SK-N-SH (cell line): ENCODE measurements at regions not wholly inside any gene's neighbourhood (a gene's known extent, or its start where the extent isn't known, plus 50 kb on each side); places are given as distances from the start of the nearest gene placed in this dataset.

Experiments
- CTCF ChIA-PET: fragments of 300-600, 350-600 bp; formaldehyde crosslinking; extraction: SDS; loops from one replicate; lab custom pipeline; 2021; lab: Yijun Ruan, JAX
- POLR2A ChIA-PET: fragments of 350-600 bp; sonication (Branson Sonifier 250); formaldehyde crosslinking; extraction: SDS; loops from one replicate; lab custom pipeline; 2020; ENCODE audit warnings: antibody characterized with exemption, inconsistent platforms; lab: Yijun Ruan, JAX
- DNase-seq: peaks from one replicate; pipeline ENCODE4 v3.0.0; 2012
- H2AFZ ChIP-seq: fragments of 200-600 bp; sonication (generic); 2 replicates; pipeline ENCODE4 v1.8.1; 2016; ENCODE audit warnings: antibody characterized with exemption, mild to moderate bottlenecking, low read depth
- H3F3A ChIP-seq: fragments of 200-600 bp; sonication (generic); replicated peaks from 2 replicates; pipeline ENCODE3; 2016; ENCODE audit warnings: antibody characterized with exemption, mild to moderate bottlenecking; ENCODE audit not compliant: insufficient read depth
- H3K27ac ChIP-seq, 2 experiments: fragments of 200-500 bp in 1 of 2; fragments of 200-600 bp in 1 of 2; sonication (Bioruptor generic) in 1 of 2; sonication (generic), shearing (Covaris generic) in 1 of 2; 2 replicates each; pipeline versions ENCODE4 v1.5.1 to v1.6.1; 2014 to 2016; ENCODE audit warnings: low read depth in 2 of 2, inconsistent platforms in 1 of 2, low read length in 1 of 2, mild to moderate bottlenecking in 1 of 2, mixed read lengths in 1 of 2
- H3K27me3 ChIP-seq: fragments of 200-600 bp; sonication (generic), shearing (Covaris generic); 2 replicates; pipeline ENCODE4 v1.6.1; 2016; ENCODE audit warnings: mixed run types; ENCODE audit not compliant: insufficient read depth
- H3K36me3 ChIP-seq, 2 experiments: fragments of 200-500 bp in 1 of 2; fragments of 200-600 bp in 1 of 2; sonication (Bioruptor generic) in 1 of 2; sonication (generic) in 1 of 2; replicated peaks in 1 of 2; 2 replicates each; pipeline versions ENCODE3 to v1.5.1; 2014 to 2016; ENCODE audit warnings: low read length in 1 of 2, mild to moderate bottlenecking in 1 of 2; ENCODE audit not compliant: insufficient read depth in 2 of 2, control insufficient read depth in 1 of 2
- H3K4me1 ChIP-seq, 2 experiments: fragments of 200-500 bp in 1 of 2; fragments of 200-600 bp in 1 of 2; sonication (Bioruptor generic) in 1 of 2; sonication (generic), shearing (Covaris generic) in 1 of 2; 2 replicates each; pipeline versions ENCODE4 v1.5.1 to v1.6.1; 2014 to 2016; ENCODE audit warnings: low read depth in 1 of 2, low read length in 1 of 2, mixed run types in 1 of 2; ENCODE audit not compliant: insufficient read depth in 2 of 2, control insufficient read depth in 1 of 2
- H3K4me2 ChIP-seq: fragments of 200-600 bp; sonication (generic), shearing (Covaris generic); 2 replicates; pipeline ENCODE4 v1.6.1; 2017; ENCODE audit warnings: mixed run types
- H3K4me3 ChIP-seq, 2 experiments: fragments of 200-500 bp in 1 of 2; fragments of 200-600 bp in 1 of 2; sonication (Bioruptor generic) in 1 of 2; sonication (generic), shearing (Covaris generic) in 1 of 2; 2 replicates each; pipeline versions ENCODE4 v1.5.1 to v1.8.1; 2014 to 2016; ENCODE audit warnings: low read depth in 2 of 2, inconsistent platforms in 1 of 2, low read length in 1 of 2, mild to moderate bottlenecking in 1 of 2, mixed read lengths in 1 of 2, moderate library complexity in 1 of 2
- H3K79me2 ChIP-seq: fragments of 200-600 bp; sonication (generic); 2 replicates; pipeline ENCODE4 v1.8.1; 2017; ENCODE audit warnings: mild to moderate bottlenecking; ENCODE audit not compliant: insufficient read depth
- H3K9ac ChIP-seq: fragments of 200-600 bp; sonication (generic); 2 replicates; pipeline ENCODE4 v1.6.1; 2017; ENCODE audit warnings: mixed run types
- H3K9me2 ChIP-seq: fragments of 200-600 bp; sonication (generic); 2 replicates; pipeline ENCODE4 v1.6.1; 2017; ENCODE audit warnings: mixed run types
- H3K9me3 ChIP-seq: fragments of 200-600 bp; sonication (generic); 2 replicates; pipeline ENCODE4 v1.6.1; 2017; ENCODE audit warnings: mixed run types, mild to moderate bottlenecking, moderate library complexity
- H4K20me1 ChIP-seq: fragments of 200-600 bp; sonication (generic); 2 replicates; pipeline ENCODE4 v1.6.1; 2017; ENCODE audit warnings: mild to moderate bottlenecking, mixed run types; ENCODE audit not compliant: insufficient read depth
- CHD2 ChIP-seq: fragments of 150-350 bp; IDR thresholded peaks from 2 replicates; pipeline ENCODE4 v1.6.1; 2018; ENCODE audit warnings: low read length; ENCODE audit not compliant: partially characterized antibody
- EP300 ChIP-seq, 2 experiments: IDR thresholded peaks; 2 replicates each; pipeline versions ENCODE4 v1.4.0 to v1.6.1; 2012; ENCODE audit warnings: borderline replicate concordance in 1 of 2, low read depth in 1 of 2, low read length in 1 of 2
- EZH2phosphoT487 ChIP-seq: fragments of 200-600 bp; sonication (generic); IDR thresholded peaks from 2 replicates; pipeline ENCODE4 v1.6.1; 2017; ENCODE audit warnings: low read depth, mixed run types, mild to moderate bottlenecking, antibody characterized with exemption, moderate library complexity, borderline replicate concordance
- FOSL2 ChIP-seq: IDR thresholded peaks from 2 replicates; pipeline ENCODE4 v1.4.0; 2012; ENCODE audit warnings: low read depth, mild to moderate bottlenecking, moderate library complexity, borderline replicate concordance
- FOXM1 ChIP-seq: IDR thresholded peaks from 2 replicates; pipeline ENCODE4 v1.4.0; 2012; ENCODE audit warnings: low read depth, mild to moderate bottlenecking
- GATA2 ChIP-seq: sonication (generic); formaldehyde crosslinking; IDR thresholded peaks from 2 replicates; pipeline ENCODE4 v1.5.0; 2020; ENCODE audit warnings: mild to moderate bottlenecking, missing genetic modification reagents
- JUND ChIP-seq: IDR thresholded peaks from 2 replicates; pipeline ENCODE4 v1.4.0; 2012
- NRF1 ChIP-seq: IDR thresholded peaks from 2 replicates; pipeline ENCODE4 v1.6.1; 2012; ENCODE audit warnings: low read depth, mild to moderate bottlenecking, low read length
- RAD21 ChIP-seq: IDR thresholded peaks from 2 replicates; pipeline ENCODE4 v1.6.1; 2012; ENCODE audit warnings: mild to moderate bottlenecking, low read length
- RCOR1 ChIP-seq: fragments of 150-350 bp; IDR thresholded peaks from 2 replicates; pipeline ENCODE4 v1.6.1; 2017; ENCODE audit warnings: antibody characterized with exemption, low read length
- RFX5 ChIP-seq: IDR thresholded peaks from 2 replicates; pipeline ENCODE4 v1.6.1; 2012; ENCODE audit warnings: mild to moderate bottlenecking, improper control_type of control experiment, low read length
- RXRA ChIP-seq: IDR thresholded peaks from 2 replicates; pipeline ENCODE4 v1.4.0; 2012; ENCODE audit warnings: low read depth, mild to moderate bottlenecking, borderline replicate concordance
- SIN3A ChIP-seq: IDR thresholded peaks from 2 replicates; pipeline ENCODE4 v1.6.1; 2012; ENCODE audit warnings: low read depth, mild to moderate bottlenecking, low read length, moderate library complexity, borderline replicate concordance
- TAF1 ChIP-seq: IDR thresholded peaks from 2 replicates; pipeline ENCODE4 v1.6.1; 2012; ENCODE audit warnings: low read depth, mild to moderate bottlenecking, low read length, moderate library complexity, borderline replicate concordance
- WGBS: methylation state at CpG from one replicate; pipeline ENCODE4 v1.1.6; 2017; ENCODE audit warnings: low lambda C conversion rate; 5-methylcytosine and 5-hydroxymethylcytosine counted together
- TF ChIP-seq, protein P1 (sequence below): IDR thresholded peaks from 2 replicates; pipeline ENCODE4 v1.6.1; 2012; ENCODE audit warnings: mild to moderate bottlenecking, low read depth, low read length, moderate library complexity
- TF ChIP-seq, protein P2 (sequence below): fragments of 150-350 bp; IDR thresholded peaks from 2 replicates; pipeline ENCODE4 v1.6.1; 2017; ENCODE audit warnings: antibody characterized with exemption, low read length, low read depth, borderline replicate concordance
- TF ChIP-seq, protein P3 (sequence below): IDR thresholded peaks from 2 replicates; pipeline ENCODE4; 2012
- TF ChIP-seq, protein P4 (sequence below): IDR thresholded peaks from 2 replicates; pipeline ENCODE4 v1.4.0; 2012; ENCODE audit warnings: low read depth

DNA sequence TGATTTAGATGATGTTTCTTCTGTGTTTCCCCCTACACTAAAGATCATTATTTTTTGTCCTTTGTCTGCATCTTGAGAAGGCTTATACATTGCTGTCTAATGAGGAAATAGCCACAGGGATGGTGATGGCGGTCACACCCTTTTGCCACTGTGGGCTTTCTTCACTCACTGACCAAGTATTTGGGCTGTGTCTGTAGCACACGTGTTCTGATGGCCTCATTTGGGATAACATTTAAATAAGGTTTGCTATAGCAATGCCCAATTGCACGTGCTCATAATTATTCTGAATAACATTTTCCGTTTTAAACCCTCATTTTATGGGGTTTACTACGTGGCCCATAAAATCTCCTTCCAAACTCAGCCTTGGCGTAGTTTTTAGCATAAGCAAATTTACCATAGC, 230.3 kb upstream of the PRICKLE1 start:
- Histone ChIP-seq H3K9me2 (no peaks in the 10 kb centered on the region), H2AFZ (no peak overlapping the region), H3F3A (no peaks in the 10 kb centered on the region), H3K27ac (no peak overlapping the region), H3K36me3 (no peaks in the 10 kb centered on the region), H3K4me3 (no peak overlapping the region), H3K27me3 (no peaks in the 10 kb centered on the region), H3K9me3 (no peaks in the 10 kb centered on the region), H3K9ac (no peak overlapping the region), H3K79me2 (no peaks in the 10 kb centered on the region), H4K20me1 (no peaks in the 10 kb centered on the region), H3K4me1 (no peaks in the 10 kb centered on the region), H3K4me2 (no peak overlapping the region)
- ChIA-PET POLR2A (no interaction called here), CTCF (interaction anchor here (1.0 kb wide), 1 partner anchor 144 kb away, joined by 3 read pairs; no protein-coding TSS in a partner anchor)
- 33% methylated on average over 6 of the region's 6 CpGs for whole genome bisulfite sequencing
- no peak for DNase-seq
- TF ChIP-seq EP300 (IDR thresholded peaks at IDR 0.05; ENCODE audit: borderline replicate concordance in 1 of 2, low read depth in 1 of 2, low read length in 1 of 2) (no peak), CHD2 (no peak), NRF1 (no peak), JUND (no peak), SIN3A (no peak), RAD21 (no peak), RCOR1 (no peak), FOSL2 (no peak), RXRA (no peak), GATA2 (CRISPR knock-in tag) (no peak), TAF1 (no peak)
- TF ChIP-seq, protein P1, sequence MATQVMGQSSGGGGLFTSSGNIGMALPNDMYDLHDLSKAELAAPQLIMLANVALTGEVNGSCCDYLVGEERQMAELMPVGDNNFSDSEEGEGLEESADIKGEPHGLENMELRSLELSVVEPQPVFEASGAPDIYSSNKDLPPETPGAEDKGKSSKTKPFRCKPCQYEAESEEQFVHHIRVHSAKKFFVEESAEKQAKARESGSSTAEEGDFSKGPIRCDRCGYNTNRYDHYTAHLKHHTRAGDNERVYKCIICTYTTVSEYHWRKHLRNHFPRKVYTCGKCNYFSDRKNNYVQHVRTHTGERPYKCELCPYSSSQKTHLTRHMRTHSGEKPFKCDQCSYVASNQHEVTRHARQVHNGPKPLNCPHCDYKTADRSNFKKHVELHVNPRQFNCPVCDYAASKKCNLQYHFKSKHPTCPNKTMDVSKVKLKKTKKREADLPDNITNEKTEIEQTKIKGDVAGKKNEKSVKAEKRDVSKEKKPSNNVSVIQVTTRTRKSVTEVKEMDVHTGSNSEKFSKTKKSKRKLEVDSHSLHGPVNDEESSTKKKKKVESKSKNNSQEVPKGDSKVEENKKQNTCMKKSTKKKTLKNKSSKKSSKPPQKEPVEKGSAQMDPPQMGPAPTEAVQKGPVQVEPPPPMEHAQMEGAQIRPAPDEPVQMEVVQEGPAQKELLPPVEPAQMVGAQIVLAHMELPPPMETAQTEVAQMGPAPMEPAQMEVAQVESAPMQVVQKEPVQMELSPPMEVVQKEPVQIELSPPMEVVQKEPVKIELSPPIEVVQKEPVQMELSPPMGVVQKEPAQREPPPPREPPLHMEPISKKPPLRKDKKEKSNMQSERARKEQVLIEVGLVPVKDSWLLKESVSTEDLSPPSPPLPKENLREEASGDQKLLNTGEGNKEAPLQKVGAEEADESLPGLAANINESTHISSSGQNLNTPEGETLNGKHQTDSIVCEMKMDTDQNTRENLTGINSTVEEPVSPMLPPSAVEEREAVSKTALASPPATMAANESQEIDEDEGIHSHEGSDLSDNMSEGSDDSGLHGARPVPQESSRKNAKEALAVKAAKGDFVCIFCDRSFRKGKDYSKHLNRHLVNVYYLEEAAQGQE: no peak
- TF ChIP-seq, protein P2, sequence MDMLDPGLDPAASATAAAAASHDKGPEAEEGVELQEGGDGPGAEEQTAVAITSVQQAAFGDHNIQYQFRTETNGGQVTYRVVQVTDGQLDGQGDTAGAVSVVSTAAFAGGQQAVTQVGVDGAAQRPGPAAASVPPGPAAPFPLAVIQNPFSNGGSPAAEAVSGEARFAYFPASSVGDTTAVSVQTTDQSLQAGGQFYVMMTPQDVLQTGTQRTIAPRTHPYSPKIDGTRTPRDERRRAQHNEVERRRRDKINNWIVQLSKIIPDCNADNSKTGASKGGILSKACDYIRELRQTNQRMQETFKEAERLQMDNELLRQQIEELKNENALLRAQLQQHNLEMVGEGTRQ: no peak

DNA sequence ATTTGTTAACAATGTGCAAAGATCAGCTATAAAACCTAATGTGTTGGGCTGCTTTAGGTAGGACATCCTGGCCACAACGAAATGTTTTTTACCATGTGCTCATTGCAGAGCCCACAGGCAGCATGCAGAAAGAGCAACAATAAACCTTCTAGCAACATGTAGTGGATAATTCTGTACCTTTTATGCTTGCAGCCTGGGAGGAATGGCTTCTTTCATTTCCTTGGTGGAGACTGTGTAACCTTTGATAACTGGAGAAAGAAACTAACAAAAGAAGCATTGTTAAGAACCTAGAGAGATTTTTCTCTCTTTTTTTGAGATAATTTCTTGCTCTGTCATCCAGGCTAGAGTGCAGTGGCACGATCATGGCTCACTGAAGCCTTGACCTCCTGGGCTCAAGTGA, 225.5 kb upstream of the PRICKLE1 start:
- H3K27me3 ChIP-seq: no peaks in the 10 kb centered on the region
- ChIA-PET POLR2A (no interaction called here), CTCF (no interaction called here)
- H3F3A ChIP-seq: no peaks in the 10 kb centered on the region
- no peak overlapping the region for H3K9ac ChIP-seq
- no peak for DNase-seq
- no peak overlapping the region for H3K27ac ChIP-seq
- no peaks in the 10 kb centered on the region for H3K36me3 ChIP-seq
- no peak overlapping the region for H3K4me3 ChIP-seq
- H3K9me2 ChIP-seq: no peaks in the 10 kb centered on the region
- H3K4me1 ChIP-seq: no peaks in the 10 kb centered on the region; a peak in 1 of 4 replicates
- no peaks in the 10 kb centered on the region for H4K20me1 ChIP-seq
- H3K4me2 ChIP-seq: no peak overlapping the region
- H3K79me2 ChIP-seq: no peaks in the 10 kb centered on the region
- 39% methylated on average over 2 of the region's 2 CpGs for WGBS
- H3K9me3 ChIP-seq: no peaks in the 10 kb centered on the region
- TF ChIP-seq, protein P3, sequence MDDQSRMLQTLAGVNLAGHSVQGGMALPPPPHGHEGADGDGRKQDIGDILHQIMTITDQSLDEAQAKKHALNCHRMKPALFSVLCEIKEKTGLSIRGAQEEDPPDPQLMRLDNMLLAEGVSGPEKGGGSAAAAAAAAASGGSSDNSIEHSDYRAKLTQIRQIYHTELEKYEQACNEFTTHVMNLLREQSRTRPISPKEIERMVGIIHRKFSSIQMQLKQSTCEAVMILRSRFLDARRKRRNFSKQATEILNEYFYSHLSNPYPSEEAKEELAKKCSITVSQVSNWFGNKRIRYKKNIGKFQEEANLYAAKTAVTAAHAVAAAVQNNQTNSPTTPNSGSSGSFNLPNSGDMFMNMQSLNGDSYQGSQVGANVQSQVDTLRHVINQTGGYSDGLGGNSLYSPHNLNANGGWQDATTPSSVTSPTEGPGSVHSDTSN: no peak
- no peak for TF ChIP-seq FOXM1
- no peak for TF ChIP-seq RFX5
- TF ChIP-seq, protein P4, sequence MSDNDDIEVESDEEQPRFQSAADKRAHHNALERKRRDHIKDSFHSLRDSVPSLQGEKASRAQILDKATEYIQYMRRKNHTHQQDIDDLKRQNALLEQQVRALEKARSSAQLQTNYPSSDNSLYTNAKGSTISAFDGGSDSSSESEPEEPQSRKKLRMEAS: no peak
- no peak for TF ChIP-seq EZH2phosphoT487
- no peak for TF ChIP-seq EP300 (IDR thresholded peaks at IDR 0.05; ENCODE audit: borderline replicate concordance in 1 of 2, low read depth in 1 of 2, low read length in 1 of 2)
- TF ChIP-seq RXRA: no peak
- TF ChIP-seq SIN3A: no peak
- no peak overlapping the region for H2AFZ ChIP-seq
